SKM-1 treated with dmso at 0.1 percent for 144 hours (cell line): ENCODE measurements at regions not wholly inside any gene's neighbourhood (a gene's known extent, or its start where the extent isn't known, plus 50 kb on each side); places are given as distances from the start of the nearest gene placed in this dataset.

Experiments used
- DNase-seq: peaks from one replicate; lab custom pipeline; 2025; ENCODE audit not compliant: unreplicated experiment; lab: John Stamatoyannopoulos, UW

DNA sequence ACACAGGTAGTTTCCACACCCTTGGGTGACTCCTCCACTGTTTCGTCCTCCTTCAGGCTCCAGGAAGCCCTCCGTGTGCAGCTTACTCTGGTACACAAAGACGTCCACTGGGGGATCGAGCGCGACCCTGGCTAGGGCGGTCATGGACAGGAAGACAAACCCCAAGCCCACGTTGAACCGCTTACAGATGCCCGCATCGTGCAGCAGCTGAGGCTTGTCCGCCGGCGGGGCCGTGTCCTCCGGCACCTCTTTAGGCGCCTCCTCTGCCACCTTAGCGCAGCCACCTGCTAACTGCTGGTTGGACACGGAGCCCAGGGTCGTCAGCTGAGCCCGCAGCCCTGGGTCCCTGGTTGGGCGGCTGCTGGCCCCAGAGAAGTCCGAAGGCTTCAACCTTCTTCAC is 309.0 kb upstream of the BTBD3 start:
- no peak for DNase-seq

DNA sequence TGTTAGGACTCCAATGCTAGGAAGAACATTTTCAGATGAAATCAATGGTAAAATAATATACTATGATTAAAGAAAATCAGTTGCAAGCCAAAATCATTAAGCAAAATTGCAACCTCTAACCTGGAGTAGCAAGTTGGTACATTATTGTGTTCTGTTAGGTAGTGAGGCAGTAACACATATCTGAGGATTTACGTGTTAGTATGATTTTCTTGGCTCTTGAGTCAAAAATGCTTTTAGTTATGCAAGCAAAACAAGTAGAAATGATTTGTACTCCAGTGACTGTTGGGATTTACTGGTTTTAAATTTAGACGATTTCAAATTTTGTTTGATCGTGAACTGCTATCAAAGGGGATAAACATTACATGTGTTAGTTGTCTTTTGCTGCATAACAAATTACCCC is 293.0 kb upstream of the BTBD3 start:
- no peak for DNase-seq

DNA sequence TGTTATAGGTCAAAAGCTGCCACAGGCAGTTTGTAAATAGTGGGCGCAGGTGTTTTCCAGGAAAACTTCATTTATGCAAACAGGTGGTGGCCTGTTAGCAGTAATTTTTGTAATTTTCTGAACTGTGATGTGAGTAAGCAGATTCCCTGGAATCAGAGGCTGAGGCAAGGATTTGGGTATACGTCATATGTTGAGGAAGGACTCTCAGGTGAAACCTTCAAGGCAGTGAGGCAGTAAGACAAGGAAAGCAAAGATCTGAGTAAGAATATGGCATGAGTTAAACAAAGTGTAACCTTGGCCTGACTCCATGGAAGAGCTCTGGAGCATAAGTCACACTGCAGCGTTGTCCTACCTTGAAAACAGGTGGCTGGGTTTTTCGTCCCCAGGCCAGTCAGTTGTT is 291.1 kb upstream of the BTBD3 start:
- DNase-seq, result no peak

DNA sequence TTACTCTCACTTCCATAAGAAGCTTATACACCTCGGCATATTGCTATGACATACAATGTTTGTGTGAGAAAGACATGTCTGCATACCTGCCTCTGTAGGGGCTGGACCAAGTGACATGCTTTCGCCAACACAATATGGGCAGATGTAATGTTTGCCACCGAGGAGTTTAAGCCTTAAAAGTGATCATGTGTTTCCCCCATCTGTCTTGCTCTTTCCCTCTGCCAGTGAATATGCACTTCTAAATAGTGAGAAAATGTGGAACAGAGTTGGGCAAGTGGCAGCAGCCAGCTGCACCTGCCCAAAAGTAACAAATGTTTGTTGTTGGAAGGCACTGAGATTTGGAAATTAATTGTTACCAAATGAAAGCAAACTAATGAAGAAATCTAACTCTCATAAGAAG is 274.8 kb upstream of the BTBD3 start:
- DNase-seq, result no peak

DNA sequence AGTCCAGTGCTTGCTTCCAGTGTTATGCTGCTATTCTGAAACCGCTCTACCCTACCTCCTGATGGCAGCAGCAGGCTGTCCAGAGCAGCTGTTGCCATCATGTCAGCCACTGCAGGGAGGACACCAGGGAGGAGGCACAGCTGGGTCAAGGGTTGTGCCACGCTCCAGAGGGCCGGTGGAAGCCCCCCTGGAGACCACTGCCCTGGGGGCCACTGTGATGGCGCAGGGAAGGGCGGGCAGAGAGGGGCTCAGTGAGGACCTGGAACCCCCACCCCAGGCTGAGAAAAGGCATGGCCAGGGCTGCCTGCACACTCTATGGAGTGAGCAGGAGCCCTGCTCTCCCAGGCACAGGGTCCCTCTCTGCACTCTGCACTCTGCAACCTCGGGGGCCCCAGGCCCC is 271.3 kb upstream of the BTBD3 start:
- DNase-seq, result no peak

DNA sequence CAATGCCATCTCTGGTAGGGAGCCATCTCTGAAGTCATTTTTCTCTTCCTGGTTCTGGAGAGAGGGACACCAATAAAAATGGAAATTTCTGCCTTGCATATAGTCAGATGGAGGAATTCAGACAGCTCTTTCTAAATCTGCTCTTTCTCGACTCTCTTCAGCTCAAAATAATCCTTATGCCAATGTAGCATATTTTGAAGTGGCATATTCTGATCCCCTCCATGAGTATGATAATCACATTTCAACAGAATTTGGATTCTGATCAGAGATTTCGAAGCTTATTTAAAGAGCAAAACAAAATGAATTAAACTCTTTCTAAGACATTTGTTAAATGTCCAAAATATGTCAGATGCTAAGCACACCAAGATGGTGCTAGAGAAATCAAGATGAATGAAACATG is 267.1 kb upstream of the BTBD3 start:
- no peak for DNase-seq

DNA sequence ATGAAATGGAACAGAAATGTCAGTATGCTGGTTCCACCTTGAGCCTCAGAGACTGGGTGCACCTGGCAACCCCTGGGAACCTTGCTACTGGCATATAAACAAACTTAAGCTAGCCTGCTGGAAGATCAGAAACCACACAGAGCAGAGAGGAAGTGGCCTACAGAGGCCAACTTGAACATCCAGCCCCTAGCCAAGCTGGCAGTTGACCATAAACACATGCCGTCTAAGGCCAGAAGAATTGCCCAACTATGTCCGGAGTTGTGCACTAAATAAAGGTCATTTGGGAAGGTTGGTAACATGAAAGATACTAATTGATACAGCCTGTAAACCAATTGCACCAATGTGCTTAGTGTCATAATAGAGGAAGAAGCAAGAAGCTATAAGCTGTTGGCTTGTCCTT is 266.6 kb upstream of the BTBD3 start:
- no peak for DNase-seq

DNA sequence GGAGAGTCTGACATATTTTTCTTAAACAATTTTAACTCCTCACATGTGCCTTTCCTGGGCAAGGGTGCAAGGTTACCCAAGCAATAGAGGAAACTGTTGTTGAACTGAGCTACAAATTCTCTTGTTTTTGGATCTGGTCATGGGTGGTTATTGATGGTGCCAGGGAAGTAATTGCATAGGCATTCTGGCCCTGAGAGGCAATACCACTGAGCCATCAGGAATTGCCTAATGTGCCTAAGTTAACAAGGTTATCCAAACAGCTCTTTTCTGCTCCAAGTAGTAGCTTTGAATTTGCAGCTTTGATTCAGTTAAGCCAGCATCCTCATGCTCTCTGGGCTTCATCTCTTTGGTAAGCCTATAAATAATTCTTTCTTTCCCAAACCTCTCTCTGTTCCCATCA is 266.0 kb upstream of the BTBD3 start:
- DNase-seq, result no peak

DNA sequence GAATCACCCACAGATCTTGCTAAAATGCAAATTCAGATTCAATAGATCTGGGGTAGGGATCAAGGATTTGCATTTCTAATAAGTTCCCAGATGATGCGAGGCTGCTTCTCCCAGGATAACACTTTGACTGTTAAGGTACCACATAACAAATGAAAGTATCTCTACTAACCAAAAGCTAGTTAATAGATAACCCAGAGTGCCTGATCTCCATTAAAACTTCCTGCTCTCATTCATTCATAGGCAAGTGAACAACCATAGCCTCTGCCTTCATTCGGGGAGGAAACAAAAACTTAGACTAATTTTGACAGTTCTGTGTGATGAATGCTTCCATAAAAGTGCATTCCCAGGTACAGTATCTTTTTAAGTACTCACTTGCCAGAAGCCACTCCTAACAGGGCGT is 265.6 kb upstream of the BTBD3 start:
- no peak for DNase-seq

DNA sequence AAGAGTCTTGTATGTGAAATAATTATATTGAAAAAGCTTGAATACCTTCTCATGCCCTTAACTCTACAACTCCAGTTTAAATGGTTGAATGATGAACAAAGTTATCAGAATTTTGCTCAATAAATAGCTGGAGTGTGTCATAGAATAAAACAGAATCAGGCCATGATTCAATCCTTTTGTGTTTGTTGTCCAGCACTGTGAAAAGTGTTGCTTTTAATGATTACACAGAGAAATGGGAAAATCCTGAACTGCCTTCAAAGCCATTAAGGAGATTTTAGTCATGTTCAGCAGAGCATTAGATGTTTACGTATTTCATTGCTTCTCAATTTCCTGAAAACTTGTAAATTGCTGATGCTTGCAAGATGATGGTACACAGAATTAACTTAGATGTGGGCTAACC is 262.9 kb upstream of the BTBD3 start:
- no peak for DNase-seq

DNA sequence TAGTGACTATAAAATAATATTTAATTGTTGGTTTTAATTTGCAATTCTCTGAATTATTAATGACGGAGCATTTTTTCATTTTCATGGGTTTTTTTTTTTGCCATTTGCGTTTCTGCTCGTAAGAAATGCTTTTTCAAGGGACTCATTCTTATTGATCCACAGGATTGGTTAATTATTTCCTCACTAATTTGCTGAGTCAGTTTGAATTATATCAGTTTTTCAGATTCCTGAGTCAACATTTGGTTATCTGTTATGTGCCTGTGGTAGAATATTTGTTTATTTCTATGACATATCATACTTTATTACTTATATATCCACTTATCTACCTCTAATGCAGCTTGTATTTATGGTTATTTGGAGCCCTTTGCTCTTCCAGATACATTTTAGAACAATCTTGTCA is 257.0 kb upstream of the BTBD3 start:
- no peak for DNase-seq

DNA sequence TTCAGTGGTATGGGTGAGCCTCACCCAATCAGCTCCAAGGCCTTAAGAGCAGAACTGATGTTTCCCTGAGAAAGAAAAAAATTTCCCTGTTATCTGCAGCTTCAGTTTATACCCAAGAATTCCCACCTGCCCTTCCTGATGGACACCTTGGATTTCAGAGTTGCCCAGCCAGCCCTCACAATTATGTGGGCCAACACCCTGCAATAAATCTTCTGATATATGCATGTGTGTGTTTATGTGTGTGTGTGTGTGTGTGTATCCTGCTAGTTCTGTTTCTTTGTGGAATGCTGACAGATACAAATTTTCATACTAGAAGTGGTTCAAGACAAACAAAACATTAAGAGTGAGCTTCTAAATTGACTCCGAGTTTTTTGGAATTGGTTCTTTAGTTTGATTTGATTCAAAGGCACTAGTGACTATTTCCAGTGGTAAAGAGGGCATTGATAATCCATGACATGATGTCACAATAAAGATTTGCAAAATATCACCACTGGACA is 246.6 kb upstream of the BTBD3 start:
- DNase-seq, result no peak

DNA sequence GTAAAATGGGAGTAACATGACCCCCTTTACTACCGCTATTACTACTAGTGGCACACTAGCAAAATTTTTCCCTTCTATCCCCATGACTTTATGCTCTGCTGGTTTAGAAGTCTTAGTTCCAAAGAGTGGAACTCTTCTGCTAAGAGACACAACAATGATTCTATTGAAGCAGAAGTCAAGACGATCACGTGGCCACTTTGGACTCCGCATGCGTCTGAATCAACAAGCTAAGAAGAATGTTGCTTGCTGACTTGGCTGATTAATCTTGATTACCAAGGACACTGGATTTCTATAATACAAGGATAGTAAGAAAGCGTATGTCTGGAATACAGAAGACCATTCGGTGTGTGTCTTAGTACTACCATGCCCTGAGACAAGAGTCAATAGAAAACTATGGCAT is 244.7 kb upstream of the BTBD3 start:
- no peak for DNase-seq

DNA sequence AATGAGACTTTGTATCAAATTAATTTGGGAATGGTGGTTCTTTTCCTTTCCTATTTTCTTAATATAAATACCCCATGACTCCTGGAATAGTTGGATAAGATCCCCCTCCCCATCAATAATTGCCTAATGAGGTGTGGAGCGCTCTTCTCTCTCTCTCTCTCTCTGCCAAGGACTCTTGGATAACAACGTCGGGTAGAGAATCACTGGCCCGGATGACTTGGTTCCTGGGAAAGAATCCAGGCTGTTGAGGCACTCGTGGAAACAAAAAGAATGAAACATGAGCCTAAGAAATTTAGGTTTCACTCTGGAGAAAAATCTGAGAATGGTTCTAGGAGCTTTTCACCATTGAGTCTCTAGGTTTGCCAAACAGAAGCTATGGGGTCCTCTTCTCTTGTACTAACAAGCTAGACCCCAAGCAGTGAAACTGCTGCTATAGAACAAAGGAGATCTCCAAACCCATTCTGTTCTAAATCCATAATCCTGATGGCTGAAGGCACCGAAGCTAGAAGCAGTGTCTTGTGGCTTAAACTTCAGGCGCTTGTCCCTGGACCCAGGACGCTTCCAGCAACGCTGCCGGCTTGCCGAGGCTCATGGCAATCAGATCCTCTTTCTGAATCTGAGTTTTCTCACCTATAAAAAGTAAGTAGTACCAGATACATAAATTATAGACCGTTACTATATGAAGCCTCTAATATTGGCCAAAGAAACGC is 241.6 kb upstream of the BTBD3 start:
- DNase-seq, result no peak

DNA sequence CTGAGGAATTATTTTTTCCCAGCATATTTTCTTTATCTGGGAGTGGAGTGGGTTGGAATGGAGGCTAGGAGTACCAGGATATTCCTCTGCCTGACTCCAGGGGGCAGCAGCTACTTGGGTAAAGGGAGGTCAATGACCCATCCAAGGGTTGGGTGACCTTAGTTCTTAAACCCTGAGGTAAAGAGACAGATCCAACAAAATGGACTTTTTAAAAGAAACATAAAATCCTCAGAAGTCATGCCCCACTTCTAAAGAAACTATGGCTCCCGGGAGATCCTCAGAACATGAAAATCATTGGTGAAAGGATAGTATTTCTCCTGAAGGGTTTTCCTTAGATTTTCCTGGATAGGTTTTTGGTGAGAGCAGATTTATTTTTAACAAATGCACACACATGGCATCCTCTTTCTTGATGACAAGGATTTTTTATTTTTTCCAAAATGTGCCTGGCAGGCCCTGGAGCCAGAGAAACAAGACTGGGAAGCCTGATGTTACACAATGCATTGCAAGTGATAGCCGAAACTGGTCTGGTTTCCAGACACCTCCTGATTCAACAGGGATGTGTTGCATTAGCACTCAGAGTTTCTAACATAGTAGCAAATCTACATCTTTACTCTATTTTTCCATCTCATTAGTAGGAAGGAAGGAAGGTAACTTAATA is 240.9 kb upstream of the BTBD3 start:
- DNase-seq, result no peak

DNA sequence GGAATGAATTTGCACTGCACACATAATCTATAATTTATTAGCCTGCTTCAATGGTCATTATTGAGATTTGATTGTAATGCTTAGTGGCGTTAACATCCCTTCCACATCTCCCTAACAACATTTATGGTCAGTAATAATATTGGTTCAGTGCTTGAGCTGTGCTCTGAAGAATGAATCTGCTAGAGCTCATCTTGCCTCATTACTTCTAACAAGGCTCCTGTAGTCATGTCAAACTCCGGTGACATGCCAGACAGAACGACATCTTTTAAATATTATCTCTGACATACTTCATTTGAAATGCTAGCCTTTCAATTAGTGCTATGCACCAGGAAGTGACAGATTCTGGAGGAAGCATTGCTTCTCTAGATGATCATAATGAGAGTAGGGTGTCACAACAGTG is 240.3 kb upstream of the BTBD3 start:
- DNase-seq, result no peak

DNA sequence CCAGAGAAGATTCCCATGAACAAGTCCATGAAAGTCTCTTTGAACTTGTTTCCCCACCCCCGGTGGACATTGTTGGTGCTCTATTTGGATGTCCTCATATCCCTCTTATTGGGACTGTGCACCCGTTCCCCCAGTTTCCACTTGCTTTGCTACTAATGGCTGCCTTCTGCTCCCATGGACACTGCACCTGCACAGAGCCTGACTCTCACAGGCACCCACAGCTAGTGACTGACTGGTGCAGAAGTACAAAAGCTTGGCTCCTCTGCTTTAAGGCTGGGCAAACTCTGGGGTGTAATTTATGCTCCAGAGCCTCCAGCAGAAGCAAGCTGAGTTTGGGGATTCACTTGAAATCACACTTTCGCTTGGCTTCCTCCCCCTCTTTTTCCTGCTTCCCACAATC is 239.9 kb upstream of the BTBD3 start:
- no peak for DNase-seq

DNA sequence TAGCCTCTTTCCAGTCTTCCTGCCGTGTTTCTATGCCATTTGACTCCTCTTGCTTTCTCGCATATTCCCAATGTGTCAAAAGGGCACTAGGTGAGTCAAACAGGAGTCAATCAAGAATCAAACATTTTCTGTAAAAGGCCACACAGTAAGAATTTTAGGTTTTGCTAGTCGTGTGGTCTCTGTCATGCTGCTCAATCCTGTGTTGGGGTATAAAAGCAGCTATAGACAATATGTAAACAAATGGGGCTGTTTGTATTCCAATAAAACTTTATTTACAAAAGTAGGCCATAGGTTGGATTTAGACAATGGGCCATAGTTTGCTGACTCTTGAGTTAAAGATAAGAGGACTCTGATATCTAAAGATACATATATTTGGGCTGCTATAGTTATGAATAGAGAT is 235.4 kb upstream of the BTBD3 start:
- DNase-seq, result no peak

DNA sequence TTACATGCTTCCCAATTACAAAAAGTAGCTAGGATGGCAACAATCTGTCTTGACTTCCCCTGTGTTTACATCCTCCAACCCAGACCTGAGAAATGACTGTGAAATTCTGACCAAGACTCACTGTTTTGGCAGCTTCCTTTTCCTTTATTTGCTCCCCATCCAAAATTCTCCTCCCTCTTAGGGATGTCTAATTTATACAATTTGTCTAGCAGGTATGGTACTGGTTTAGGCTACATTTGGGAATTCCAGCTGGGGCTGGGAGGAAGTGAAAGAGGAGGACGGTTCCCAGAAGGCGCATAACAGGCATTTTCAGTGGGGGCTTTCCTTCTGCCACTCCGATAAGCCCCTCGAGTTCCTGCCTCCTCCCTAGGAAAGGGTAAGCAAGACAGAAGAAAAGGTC is 231.5 kb upstream of the BTBD3 start:
- DNase-seq, result no peak

DNA sequence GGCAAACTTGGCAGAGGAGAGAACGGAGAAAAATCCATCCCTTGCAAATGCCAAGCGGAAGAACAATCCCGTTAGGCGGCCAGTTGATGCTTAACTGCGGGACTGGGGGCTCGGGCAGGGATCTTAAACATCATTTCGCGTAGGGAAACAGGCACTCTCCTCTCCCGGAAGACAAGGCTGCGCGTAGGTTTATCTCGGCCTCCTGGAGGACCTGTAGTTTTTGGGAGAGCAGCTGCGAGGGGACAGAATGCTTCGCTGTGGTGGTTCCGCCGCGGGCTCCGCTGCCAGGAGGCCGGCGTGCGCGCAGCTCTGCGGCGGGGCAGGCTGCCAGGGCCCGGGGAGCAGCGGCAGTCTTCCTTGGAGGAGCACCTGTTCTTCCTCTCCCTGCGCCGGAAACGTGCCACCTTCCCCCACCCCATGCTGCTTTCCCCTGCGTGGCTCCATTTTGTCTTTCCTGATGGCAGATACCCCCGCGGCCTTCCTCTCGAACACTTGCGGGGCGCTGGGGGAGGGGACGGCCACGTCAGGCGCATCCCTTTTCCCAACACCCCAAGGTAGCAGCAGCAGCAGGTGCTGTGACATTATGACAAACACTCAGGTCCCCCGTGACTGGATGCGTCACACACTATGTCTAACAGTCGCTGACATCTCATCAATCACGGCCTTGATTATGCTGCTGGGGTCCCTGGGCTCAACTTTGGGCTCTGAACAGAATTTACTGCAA is 230.7 kb upstream of the BTBD3 start:
- DNase-seq, result no peak

DNA sequence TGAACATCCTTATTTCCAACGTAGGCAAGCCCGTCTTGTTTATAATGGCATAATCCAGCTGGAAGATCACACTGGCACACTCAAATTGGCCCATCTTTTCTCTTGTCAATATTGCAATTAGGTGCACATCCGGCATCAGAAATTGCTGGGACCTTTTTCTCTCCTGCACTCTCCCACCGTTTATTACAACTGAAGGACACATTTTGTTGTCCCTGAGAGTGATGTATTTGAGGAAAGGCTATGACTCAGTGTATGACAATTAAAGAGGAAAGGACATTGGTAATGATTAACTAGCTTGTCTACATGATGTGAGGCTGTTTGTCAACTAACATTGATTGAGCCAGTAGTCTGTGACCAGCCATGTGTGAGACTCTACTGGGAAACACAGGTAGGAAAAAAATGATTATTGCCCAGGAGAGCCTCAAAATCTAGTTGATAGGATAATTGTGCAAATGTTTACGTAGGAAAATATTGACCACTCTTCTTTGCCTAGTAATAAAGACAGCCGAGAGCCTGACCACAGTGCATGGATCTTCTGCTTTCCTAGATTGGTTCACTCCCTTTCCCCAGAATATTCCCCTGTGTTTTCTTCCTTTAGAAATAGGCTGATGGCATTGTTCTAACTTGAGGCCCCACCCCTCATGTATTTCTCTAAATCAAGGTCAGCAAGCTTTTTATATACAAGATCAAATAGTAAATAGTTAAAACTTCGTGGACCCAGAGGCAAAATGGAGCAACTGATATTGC is 230.0 kb upstream of the BTBD3 start:
- no peak for DNase-seq

DNA sequence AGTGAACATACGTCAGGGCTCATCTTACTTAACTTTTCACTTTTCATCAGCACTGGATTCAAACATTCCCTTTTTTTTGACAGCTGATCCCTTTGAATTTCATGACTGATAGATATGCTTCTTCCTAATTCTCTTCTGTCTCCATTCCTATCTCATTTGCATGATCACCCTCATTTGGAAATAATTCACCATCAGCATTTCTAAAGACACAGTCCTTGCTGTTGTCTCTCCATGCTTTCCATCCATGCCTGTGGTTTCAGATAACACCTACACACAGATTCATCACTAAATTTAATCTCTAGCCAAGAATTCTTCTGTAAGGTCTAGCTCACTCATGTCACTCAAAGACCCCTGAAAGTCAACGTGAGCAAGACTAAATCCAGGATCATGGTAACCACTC is 228.4 kb upstream of the BTBD3 start:
- DNase-seq, result no peak
